GM18907 (cell line): ENCODE measurements at regions not wholly inside any gene's neighbourhood (a gene's known extent, or its start where the extent isn't known, plus 50 kb on each side); places are given as distances from the start of the nearest gene placed in this dataset.
"Not testable (repeated sequence)": the region's sequence is repeated elsewhere in the genome, so short reads cannot be mapped to it uniquely, and the experiment has no call there.

Experiments
- ATAC-seq: cut with Tn5 transposase; IDR thresholded peaks from one replicate; pipeline ENCODE4 v1.9.1; 2021; ENCODE audit warnings: mild to moderate bottlenecking, moderate library complexity; ENCODE audit not compliant: unreplicated experiment

DNA sequence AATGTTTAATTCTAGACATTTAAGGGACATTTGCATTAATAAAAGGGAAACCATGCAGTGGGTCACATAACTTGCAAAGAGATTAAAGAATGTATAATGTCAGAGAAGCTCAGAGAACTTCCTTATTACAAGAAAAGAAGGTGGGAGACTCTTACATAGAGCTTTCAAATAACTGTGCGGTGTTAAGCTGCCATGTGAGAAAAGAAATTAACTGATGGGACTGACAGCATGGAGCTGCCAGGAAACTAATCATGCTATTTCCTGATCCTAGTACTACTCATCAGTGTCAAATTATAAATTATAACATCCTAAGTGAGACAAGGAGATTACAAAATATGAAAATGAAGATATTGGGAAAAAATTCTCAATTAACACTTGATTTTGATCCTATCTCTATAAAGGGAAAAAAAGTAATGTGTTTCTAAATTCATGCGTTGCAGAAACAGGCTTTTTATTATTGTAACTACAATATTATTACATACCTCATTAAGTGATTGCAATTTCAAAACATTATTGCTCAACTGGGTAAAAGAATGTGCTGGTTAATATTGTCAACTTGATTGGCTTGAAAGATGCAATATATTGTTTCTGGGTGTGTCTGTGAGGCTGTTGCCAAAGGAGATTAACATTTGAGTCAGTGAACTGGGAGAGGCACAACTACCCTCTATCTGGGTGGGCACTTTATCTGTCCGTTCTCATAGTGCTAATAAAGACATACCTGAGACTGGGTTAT, 609.5 kb upstream of the NUDT12 start:
- no peak for ATAC-seq

DNA sequence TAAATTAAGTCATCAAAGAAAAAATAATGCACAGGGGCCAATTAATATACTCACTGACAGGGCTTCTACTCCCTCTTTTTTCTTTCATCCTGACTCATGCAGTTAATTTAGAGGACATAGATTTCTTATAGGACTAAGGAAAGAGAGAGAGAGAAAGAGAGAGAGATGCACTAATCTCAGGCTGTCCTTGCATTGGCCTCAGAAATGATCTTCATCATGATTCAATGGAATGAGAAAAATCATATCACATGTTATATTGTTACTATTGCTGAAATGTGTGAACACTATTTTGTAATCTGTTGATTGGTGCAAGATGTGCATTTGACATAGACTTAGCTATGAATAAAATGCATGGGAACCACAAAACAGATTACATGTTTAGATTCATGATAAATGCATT, 608.3 kb upstream of the NUDT12 start:
- ATAC-seq: no peak

DNA sequence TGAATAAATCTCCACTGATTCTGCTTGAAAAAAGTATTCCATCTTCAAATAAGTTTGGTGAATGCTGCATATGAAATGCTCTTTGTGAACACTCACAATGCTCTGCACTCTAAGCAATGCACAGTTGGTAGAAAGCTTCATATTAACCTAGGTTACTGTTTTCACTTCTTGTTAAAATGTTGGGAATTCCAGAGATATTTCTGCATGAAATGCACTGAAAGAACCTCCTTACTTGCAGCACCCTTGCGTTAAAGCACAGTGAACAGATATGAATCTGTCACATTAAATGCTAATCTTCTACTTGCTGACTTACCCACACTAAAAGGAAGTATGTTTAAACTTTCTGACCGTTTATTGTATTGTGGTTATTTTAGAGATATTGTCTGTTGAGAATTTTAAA, 584.1 kb upstream of the NUDT12 start:
- no peak for ATAC-seq

DNA sequence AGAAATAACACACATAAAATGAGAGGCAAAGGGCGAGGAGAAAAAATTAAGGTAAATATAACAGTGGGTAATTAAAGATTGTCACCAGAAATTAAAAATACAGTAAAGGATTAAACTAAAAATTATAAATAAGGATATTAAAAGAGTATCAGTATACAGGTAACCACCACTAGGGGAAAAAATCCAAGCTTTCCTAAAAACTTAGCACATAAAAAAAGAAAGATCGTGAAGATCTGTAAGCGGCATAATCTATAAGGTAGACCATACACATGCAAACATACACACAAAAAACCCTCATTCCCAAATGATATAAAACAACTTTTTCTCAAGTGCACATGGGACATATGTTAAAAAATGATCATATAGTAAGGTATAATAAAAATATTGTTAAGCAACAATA, 577.3 kb upstream of the NUDT12 start:
- no peak for ATAC-seq

DNA sequence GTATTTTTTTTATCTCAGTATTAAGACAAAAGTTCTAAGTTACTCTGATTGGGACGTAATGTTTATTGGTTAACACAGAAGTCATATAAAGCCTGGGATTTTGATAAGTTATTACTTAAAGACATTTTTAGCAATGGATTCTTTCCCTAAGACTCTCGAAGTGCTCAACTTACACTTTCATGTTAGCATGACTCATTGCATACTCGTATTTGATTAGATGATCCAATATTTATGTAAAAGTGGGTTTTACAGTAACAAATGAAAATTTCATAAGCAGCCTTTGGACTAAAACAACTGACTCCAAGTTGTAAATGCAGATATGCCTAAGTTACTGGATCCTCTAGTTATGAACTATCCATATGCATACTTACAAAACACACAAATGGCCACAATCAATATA, 567.7 kb upstream of the NUDT12 start:
- no peak for ATAC-seq

DNA sequence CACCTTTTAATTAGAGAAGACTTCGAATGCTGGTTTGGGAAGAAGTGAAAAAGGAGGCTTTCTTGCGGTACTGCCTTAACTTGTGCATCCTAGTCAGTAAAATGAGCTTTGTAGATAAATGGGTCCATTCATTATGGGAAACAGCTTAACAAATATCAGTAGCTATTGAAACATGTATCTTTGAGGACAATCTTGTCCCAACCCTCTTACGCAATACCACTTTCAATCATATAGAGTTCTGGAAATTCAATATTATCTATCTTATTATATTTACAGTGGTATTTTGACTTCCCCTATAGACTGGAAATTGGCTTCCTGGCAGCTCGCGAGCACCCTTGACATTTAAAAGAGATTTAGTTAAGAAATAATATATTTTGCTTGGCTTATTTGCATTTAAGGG, 565.8 kb upstream of the NUDT12 start:
- ATAC-seq: no peak

DNA sequence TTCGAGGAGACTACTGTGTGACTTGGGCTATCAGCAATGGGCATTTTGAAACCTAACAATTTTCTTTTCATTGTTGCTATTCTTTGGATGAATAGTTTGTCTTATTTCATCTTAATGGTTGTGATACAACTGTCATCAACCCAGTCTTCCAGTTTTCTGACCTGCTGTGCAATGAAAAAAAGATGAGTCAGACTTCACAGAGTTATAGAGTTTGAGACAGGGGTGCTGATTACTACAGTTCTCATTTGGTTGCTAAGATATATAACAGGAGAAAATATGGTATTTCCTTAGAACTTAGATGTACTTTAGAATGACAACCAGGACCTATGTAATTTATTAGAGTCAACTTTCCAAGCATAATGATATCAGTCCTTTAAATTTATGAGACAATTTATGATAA, 564.4 kb upstream of the NUDT12 start:
- ATAC-seq: no peak

DNA sequence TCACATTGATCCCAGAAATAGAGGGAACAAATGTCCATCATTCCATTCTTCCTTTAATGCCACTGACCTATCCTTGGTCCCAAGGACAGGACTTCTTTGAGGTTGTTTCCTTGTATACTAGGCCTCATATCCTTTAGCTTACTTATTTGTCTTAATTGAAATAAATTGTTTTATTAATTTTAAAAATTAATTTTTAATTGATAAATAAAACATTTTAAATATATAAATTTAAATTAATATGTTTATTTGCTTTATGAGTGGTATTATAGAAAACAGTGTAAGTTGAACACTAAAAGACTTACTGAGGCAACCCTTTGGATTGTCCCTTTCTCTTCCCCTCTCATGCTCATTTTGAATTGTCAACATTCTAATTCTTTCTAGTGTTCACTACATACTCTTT, 556.9 kb upstream of the NUDT12 start:
- no peak for ATAC-seq

DNA sequence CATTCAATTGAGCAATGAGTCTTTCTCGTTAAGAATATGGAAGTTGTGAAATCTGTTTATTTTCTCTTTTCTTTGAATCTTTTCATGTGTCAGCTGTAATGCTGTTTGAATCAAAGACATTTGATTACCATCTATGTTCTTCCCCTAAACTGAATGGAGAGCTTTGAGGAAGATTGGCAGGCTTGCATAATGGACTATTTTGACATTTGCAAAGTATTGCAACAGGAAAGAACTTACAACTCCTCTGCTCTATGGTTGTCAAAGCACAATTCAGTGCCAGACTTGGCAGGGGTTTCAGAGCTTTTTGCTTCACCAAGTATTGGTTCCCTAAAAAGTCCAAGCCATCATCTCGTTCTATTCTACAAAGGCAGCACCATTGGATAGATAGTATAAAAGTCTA, 549.0 kb upstream of the NUDT12 start:
- no peak for ATAC-seq

DNA sequence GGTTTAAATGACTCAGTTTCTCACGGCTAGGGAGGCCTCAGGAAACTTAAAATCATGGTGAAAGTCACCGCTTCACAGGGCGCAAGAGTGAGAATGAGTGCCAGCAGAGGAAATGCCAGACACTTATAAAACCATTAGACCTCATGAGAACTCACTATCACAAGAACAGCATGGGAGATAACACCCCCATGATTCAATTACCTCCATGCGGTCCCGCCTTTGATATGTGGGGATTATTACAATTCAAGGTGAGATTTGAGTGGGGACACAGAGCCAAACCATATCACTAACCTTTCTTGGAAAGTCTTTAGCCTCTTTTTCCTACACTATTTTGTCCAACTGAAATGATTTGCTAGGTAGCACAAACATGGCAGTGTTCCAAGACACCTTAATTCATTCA, 533.9 kb upstream of the NUDT12 start:
- no peak for ATAC-seq

DNA sequence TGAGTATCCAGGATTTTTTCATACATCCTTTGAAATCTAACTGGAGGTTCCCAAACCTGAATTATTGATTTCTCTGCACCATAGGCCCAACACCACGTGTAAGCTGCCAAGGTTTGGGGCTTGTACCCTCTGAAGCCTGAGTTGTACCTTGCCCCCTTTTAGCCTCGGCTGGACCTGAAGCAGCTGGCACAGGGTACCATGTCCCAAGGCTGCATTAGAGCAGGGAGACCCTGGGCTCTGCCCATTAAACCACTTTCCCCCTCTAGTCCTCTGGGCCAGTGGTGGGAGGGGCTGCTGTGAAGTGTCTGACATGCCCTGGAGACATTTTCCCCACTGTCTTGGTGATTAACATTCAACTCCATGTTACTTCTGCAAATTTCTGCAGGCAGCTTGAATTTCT, 532.9 kb upstream of the NUDT12 start:
- no peak for ATAC-seq

DNA sequence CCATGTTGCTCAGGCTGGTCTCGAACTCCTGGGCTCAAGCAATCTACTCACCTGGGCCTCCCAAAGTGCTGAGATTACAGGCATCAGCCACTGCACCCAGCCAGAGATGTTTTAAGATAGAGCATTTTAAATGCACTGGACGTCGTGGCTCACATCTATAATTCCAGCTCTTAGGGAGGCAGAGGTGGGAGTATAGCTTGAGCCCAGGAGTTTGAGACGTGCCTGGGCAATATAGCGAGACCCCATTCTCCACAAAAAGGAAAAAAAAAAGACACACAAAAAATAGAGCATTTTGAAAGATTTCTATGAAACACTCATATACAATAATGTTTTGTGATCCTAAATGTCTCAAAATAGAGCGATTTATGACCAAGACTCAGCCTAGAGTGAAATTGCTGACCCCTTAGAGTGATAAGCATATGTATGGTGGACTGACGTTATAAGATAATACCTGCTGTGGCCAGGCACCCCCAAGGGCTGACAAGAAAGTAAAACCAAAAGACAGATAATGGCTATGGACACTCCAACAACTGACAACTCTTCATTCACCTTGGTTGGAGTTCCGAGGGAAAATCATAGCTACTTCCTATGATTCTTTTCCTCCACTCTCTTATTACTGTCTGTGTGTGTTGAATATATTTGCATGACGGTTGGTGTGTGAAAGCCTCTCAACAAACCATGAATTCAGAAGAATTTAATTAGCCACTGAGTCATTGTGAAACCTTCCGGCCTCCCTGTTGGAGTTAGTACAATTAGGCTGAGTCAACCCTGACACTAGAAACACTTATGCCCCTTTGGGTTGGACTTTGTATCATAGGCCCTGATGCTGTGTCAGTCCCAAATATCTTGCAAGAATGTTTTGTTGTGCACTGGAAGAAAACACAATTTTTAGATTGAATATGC, 526.5 kb upstream of the NUDT12 start:
- ATAC-seq: no peak

DNA sequence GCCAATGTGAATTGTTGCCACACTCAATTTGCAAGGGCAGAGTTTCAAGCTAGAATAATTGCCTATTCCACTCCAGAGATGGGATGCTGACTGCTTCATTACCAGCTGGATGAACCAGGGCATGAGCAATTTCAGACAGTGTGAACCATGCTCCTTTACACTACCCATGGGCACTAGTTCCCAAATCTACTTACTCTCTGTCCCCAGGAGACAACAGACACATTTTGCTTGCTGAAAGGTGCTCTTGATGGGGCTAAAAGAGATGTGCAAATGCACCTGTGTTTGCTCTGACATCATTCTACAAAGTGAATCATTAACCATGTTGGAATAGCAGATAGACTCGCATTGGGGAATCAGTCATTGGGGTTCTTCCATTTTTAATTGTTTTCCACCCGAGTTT, 522.3 kb upstream of the NUDT12 start:
- no peak for ATAC-seq

DNA sequence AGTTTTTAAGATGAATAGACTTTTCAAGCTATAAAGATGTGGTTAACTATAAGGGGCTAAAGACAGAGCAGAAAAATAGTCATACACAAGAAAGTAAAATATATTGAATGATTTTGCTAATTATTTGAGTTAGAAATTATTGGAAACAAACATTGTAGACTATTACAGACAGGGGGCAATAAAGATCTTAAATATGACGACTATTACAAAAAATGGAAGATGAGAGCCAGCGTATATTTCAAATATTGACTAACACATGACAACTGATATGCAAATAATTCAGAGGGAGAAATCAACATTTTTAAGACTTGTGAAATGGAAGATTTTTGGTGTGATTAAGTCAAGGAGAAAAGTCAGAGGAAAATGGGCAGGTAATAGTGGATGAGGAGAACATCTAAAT, 520.2 kb upstream of the NUDT12 start:
- no peak for ATAC-seq

DNA sequence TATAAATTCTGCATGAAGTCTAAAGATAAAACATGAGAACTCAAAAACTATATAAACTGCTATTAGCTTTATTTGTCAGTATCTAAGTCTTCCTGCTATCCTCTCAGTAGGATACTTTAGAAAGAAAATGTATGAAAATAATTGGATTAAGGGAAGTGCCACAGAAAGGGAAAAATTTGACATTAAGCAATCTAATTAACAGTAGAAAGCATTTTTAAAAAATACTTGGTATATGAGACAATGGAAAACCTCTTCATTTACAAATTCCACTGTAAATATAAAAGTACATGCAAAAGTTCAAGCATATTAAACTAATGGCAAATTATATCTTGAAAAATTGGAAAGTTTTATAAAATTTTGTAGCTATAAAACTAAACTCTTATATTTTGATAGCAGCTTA, 518.6 kb upstream of the NUDT12 start:
- ATAC-seq: no peak

DNA sequence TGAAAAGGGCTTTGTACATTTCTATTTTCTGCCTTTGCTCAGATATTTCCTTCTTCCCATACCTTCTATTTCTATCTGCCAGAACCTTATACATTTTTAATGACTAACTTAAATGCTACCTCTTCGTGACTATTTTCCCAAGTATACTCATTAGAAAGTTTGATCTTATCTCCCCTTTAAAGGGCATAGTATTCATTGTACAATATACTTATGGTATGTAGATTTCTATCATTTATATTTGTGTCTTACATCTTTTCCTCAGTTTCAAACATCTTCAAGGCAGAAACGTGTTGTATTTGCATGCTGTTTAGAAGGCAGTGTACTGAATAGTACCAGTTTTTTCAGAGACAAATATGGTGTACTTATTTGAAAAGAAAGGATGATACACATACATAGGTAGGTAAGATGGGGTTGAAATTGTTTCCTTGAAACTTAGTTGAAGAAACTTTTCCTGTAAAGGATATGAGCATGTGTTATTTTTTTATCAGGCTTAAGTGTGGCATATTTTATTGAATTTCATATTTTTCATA, 518.1 kb upstream of the NUDT12 start:
- no peak for ATAC-seq

DNA sequence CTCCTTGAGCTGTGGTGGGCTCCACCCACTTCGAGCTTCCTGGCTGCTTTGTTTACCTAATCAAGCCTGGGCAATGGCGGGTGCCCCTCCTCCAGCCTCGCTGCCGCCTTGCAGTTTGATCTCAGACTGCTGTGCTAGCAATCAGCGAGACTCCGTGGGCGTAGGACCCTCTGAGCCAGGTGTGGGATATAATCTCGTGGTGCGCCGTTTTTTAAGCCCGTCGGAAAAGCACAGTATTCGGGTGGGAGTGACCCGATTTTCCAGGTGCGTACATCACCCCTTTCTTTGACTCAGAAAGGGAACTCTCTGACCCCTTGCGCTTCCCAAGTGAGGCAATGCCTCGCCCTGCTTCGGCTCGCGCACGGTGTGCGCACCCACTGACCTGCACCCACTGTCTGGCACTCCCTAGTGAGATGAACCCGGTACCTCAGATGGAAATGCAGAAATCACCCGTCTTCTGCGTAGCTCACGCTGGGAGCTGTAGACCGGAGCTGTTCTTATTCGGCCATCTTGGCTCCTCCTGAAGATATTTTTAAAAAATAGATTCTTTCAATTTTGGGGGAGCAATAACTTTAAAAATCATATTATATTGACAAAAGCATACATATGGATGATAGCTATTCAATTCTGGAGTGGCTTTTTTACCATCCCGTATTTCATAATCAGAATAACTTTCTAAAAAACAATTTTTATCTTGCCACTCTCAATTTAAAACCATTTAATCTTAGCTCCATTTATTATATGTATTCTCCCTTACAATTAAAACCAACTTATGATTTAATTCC, 517.5 kb upstream of the NUDT12 start:
- ATAC-seq: not testable (repeated sequence)

DNA sequence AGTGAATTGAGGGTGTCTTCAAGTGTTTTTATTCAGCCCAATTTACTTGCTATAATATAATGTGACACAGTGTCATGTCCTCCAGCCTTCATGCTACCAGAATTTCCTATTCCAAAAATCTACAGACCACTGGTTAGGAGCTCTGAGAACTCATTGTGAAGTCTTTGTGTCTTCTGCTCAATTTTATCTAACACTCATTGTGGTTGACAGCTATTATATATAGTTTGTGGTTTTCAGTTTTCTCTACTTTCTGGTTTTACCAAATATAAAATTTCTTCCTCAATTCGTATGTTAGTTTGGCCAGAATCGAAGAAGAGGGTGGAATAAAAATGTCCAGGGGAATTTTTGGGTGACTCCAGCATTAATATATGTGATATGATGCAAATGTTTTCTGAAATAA, 509.3 kb upstream of the NUDT12 start:
- ATAC-seq: no peak

DNA sequence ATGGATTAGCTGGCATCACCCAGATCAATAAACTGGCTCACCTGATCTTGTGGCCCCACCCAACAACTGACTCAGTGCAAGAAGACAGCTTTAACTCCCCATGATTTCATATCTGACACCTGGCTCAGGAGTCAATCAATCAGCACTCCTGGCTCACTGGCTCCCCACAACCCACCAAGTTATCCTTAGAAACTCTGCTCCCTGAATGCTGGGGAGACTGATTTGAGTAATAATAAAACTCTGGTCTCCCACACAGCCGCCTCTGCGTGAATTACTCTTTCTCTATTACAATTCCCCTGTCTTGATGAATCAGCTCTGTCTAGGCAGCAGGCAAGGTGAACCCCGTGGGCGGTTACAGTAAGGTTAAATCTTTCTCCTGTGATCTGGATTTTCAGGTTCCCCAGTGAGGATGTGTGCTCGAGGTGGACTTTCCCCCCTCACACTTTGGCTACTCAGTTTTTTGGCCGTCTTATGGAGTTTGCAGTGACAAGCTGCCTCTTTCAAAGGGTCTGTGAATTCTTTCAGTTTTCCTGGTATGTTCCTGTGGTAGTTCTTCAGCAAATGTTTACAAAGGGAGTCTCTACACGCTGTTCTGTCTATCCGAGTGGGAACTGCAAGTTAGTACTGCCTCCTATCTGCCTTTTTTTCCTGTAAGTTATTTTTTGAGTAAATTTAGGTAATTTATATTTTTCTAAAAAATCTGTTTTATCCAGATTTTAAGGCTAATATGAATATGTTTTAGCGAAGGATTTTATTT, 500.2 kb upstream of the NUDT12 start:
- ATAC-seq: no peak

DNA sequence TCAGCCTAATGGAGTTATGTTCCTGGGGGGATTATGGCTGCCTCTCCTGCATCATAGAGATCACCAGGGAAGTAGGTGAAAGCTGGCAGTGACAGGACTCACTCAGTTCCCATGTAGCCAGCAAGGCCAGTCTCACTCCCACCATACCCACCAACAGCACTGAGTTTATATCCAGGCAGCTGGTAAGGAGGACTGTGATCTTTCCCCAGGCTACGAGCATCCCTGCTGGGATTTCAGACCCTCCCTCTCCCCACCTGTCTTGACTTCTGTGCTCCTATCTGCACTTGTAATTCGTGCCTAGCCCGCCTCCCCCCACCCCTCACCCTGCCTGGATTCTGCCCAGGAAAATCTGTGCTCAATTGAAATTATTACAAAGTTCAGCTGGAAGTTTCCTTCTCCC, 499.1 kb upstream of the NUDT12 start:
- ATAC-seq: no peak

DNA sequence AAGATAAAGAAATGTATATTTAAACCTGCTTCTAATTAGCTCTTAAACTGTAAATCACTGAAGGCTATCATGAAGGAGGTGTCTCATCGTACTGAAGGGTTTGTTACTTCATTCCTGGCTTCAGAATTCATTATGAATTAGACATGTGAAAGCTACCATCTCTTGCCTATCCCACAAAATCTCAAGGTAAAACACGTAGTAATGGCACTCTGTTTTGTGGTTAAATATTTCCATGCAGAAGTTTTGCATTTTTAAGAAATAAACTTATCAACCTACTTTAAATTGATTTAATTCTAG, 490.7 kb upstream of the NUDT12 start:
- no peak for ATAC-seq
